HG02970 (cell line): ENCODE measurements at regions not wholly inside any gene's neighbourhood (a gene's known extent, or its start where the extent isn't known, plus 50 kb on each side); places are given as distances from the start of the nearest gene placed in this dataset.

Source experiments
- ATAC-seq: cut with Tn5 transposase; IDR thresholded peaks from one replicate; pipeline ENCODE4 v1.9.1; 2021; ENCODE audit warnings: mild to moderate bottlenecking, moderate library complexity, moderate number of reproducible peaks; ENCODE audit not compliant: unreplicated experiment, low FRiP score

GRCh38 chr4:123953566-123953965 lies 557.0 kb downstream of the SPRY1 start:
- no peak for ATAC-seq

- no peak for ATAC-seq
These were observed 557.6 kb downstream of the SPRY1 start for GRCh38 chr4:123954220-123954619.

GRCh38 chr4:123955167-123955800 lies 558.7 kb downstream of the SPRY1 start:
- no peak for ATAC-seq

DNA sequence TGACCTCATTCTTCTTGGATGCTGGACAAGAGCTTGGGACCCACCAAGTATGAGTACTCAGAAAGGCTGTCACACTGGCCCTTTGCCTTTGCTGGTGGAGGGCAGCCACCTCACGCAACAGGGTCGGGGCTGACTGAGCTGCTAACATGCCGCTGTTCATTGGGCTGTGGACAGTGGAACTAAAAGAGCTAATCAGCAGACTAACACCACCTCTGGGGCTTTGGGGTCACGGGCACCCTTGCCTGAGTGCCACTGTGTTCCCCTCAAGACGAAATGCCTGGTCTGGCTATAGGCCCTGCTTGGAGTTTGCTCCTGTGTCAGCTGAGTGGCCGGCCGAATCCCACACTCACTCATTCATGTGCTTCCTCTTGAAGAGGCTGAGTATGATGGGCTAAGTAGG lies 559.6 kb downstream of the SPRY1 start:
- no peak for ATAC-seq

- ATAC-seq: no peak
These were observed 570.6 kb downstream of the SPRY1 start for GRCh38 chr4:123966990-123967769.

DNA sequence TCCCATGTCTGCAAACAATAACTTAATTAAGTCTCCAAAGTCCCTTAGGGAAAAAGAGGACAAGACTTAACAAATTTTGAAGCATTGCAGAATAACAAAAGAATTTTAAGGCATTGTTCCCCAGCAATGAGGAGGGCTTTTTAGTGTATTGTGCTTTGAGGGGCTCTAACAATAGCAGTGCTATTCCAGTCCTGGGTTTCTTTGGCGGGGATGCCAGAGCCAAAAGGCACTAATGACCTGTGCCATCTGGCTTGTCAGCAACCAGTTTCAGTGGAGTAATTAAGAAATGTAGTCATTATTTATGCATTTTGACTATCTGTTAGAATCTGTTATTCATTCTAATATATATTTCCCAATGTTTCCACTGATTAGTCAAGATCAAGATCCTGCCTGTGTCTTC lies 575.4 kb downstream of the SPRY1 start:
- no peak for ATAC-seq

DNA sequence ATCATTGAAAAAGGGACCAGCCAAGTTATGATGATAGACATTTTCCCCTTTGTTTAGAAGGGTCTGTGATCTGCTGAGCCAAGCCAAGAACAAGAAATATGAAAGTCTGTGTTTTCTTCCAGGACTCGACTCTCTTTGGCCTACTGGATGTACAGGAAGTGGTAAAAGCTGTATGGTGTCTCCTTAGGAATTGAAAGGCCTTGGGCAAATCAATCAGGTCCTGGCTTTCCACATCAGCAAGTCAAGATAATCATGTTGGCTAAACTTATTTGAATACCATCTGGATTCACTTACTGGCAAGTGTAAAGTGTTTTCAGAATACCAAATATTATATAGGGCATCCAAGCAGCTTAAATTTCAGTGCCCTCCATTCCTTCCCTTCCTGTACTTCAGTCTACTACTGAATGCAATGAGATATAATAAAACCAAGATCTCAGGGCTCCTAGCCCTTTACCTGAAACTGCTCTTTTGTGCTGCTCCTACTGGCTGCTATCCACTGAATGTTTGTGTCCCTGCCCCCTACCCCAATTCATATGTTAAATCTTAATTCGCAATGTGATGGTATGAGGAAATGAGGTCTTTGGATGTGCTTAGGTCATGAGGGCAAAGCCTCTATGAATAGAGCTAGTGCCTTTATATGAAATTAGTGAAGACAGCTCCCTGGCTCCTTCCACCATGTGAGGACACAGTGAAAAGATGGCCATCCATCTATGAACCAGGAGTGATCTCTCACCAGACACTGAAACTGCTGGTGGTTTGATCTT lies 578.0 kb downstream of the SPRY1 start:
- no peak for ATAC-seq

DNA sequence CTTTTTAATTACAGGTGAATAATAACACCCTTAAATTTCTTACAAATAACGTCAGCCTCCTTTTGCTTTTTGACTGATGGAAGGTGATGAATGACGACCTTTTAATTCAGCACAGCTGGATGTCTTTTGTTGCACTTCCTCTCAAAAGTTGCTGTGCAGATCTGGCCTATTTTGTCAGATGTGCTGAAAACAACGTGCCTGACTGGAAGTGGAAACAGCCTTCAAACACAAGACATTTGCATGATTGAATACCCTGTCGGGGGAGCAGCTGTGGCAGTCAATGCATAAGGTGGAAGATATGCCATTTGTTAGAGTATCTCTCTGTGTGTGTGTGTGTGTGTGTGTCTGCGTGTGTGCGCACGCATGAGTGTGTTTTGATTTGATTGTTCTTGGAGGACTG lies 579.7 kb downstream of the SPRY1 start:
- ATAC-seq: no peak

- no peak for ATAC-seq
These were observed 580.2 kb downstream of the SPRY1 start for GRCh38 chr4:123976819-123977218.

GRCh38 chr4:123977641-123978081 lies 581.1 kb downstream of the SPRY1 start:
- ATAC-seq: no peak

GRCh38 chr4:123978637-123979036 lies 582.0 kb downstream of the SPRY1 start:
- ATAC-seq: no peak

GRCh38 chr4:123980736-123981300 lies 584.2 kb downstream of the SPRY1 start:
- no peak for ATAC-seq

DNA sequence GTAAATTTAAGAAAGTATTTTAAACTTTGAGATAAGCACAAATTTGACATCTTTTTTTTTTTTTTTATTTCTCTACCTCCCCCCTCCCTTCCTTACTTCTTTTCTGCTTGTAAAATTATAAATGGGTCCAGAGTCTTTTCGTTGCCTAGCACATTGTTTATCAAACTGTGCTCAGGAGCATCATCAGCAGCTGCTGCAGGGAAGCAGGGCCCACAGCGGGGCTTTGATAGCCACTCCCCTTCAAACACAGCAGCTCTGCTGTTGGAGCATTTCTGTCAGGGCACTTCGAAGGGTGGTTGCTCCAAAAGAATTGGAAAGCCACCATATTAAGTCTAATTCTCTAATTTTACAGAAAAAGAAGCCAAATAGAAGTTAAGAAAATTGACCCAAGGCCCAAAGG lies 588.3 kb downstream of the SPRY1 start:
- ATAC-seq: no peak

DNA sequence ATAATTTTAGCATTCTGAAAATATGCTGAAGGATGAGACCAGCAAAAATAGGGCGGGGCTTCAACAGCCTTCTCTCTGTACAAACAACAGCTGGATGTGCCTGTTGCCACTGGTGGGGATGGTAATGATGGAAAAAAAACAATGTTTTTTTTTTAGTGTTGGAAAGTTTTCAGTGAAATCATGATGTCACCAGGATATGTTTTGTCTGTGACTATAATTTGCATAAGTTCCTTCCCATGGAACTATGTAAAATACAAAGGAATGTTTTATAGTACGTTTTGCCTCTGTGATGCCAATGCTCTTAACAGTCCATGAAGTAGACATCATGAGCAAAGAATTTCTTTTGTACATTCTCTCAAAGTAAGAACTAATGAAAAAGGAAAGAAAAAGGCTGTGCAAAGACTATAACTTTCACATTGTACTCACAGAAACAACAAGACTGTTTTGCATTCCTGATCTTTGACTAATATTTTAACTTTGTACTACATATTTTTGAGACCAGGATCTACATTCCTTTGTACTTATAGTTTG lies 589.7 kb downstream of the SPRY1 start:
- no peak for ATAC-seq

GRCh38 chr4:123987408-123987807 lies 590.8 kb downstream of the SPRY1 start:
- ATAC-seq: no peak

DNA sequence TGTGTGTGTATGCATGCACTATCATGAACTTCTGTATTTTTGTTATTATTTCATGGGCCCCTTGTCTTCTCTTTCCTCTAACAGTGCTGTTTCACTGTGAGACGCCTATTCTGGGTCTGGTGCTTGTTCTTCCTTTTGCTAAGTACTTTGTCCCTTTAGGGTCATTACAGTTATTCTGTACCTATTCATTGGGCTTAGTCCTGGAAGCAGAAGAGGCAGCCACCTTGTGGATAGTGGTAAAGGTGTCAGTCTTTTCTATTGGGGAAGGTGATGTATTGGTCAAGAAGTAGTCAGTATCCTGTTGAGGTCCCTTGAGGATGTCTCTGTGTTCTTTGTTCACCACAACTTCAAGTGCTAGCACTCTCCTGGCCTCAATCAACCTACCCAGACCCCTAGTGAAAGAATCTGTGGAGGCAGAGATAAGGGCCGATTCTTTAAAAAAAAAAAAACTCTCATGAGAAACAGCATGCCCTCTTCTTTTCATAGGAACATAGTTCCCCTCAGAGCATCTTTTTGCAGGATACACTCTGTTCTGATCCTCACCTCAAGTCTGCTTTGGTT lies 593.8 kb downstream of the SPRY1 start:
- ATAC-seq: no peak

GRCh38 chr4:123994917-123995316 lies 598.3 kb downstream of the SPRY1 start:
- ATAC-seq: no peak

- no peak for ATAC-seq
These were observed 599.3 kb downstream of the SPRY1 start for GRCh38 chr4:123995936-123996335.

GRCh38 chr4:123996718-123997510 lies 600.3 kb downstream of the SPRY1 start:
- no peak for ATAC-seq
